ENCODE measurements at regions not wholly inside any gene's neighbourhood (a gene's known extent, or its start where the extent isn't known, plus 50 kb on each side); places are given as distances from the start of the nearest gene placed in this dataset.

- in situ Hi-C loops (cut with MboI; ENCODE audit: low sequenced_read_pairs, unreplicated experiment) = no loop called here
- TF ChIP-seq CTCF (IDR thresholded peaks at IDR 0.05; ENCODE audit: borderline replicate concordance, control extremely low read depth, extremely low read depth, insufficient read depth, missing control alignments) = no peak
- no peak for DNase-seq (ENCODE audit: low spot score)
Observed at GRCh38 chr2:9789371-9789770, 53.9 kb upstream of the TAF1B start.

GRCh38 chr2:9790702-9791225 is 52.5 kb upstream of the TAF1B start:
- no peak for DNase-seq (ENCODE audit: low spot score)
- in situ Hi-C loops (cut with MboI; ENCODE audit: low sequenced_read_pairs, unreplicated experiment) = no loop called here
- no peak for TF ChIP-seq CTCF (IDR thresholded peaks at IDR 0.05; ENCODE audit: borderline replicate concordance, control extremely low read depth, extremely low read depth, insufficient read depth, missing control alignments)

- DNase-seq (ENCODE audit: low spot score) = no peak
- no peak for TF ChIP-seq CTCF (IDR thresholded peaks at IDR 0.05; ENCODE audit: borderline replicate concordance, control extremely low read depth, extremely low read depth, insufficient read depth, missing control alignments)
- in situ Hi-C loops (cut with MboI; ENCODE audit: low sequenced_read_pairs, unreplicated experiment) = no loop called here
Observed at GRCh38 chr2:9791711-9792110, 51.6 kb upstream of the TAF1B start.

- in situ Hi-C loops (cut with MboI; ENCODE audit: low sequenced_read_pairs, unreplicated experiment) = no loop called here
- TF ChIP-seq CTCF (IDR thresholded peaks at IDR 0.05; ENCODE audit: borderline replicate concordance, control extremely low read depth, extremely low read depth, insufficient read depth, missing control alignments) = no peak
Observed at GRCh38 chr2:9793156-9793917, 49.9 kb upstream of the TAF1B start.

More at GRCh38 chr2:9793156-9793917, 49.9 kb upstream of the TAF1B start:
- no peak for DNase-seq (ENCODE audit: low spot score)
